Peyer's patch (tissue), 4 donors: ENCODE measurements at regions not wholly inside any gene's neighbourhood (a gene's known extent, or its start where the extent isn't known, plus 50 kb on each side); places are given as distances from the start of the nearest gene placed in this dataset.

Source experiments
- CTCF ChIP-seq, 6 experiments: fragments of 450-650 bp in 4 of 6; fragments of 200-600 bp in 2 of 6; sonication (generic) in 1 of 6; IDR thresholded peaks; one replicate each; pipeline ENCODE4 v1.5.1; 2017 to 2019; ENCODE audit warnings: antibody characterized with exemption in 6 of 6, mild to moderate bottlenecking in 3 of 6, moderate library complexity in 1 of 6
- POLR2A ChIP-seq, 2 donors: fragments of 450-650 bp; IDR thresholded peaks; one replicate each; pipeline ENCODE4 v1.5.1; 2017; ENCODE audit warnings: antibody characterized with exemption in 2 of 2, mild to moderate bottlenecking in 2 of 2, moderate library complexity in 2 of 2

DNA sequence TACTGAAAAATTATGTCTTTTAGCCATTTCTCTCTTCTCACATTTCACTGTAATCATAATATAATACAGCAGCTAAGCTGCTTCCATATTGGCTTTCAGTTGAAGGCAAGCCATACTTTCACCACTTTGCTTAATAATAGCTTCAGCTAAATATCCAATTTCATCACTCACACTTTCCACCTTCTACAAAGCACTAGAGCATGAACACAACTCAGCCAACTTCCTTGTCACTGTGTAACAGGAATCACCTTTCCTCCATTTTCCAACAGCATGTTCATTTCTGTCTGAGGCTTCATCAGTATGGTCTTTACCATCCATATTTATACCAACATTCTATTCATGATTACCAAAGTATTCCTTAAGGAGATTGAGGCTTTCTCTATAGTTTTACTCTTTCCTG, 219.8 kb upstream of the CTSO start:
- no peak for TF ChIP-seq CTCF (IDR thresholded peaks at IDR 0.05)
- TF ChIP-seq POLR2A (IDR thresholded peaks at IDR 0.05) = no peak
